Cardiac septum (tissue), 1 donor: ENCODE measurements at regions not wholly inside any gene's neighbourhood (a gene's known extent, or its start where the extent isn't known, plus 50 kb on each side); places are given as distances from the start of the nearest gene placed in this dataset.
"Not testable (repeated sequence)": the region's sequence is repeated elsewhere in the genome, so short reads cannot be mapped to it uniquely, and the experiment has no call there.

ENCODE experiments used
- DNase-seq: peaks from one replicate; pipeline ENCODE4 v3.0.0-alpha.2; 2020; ENCODE audit warnings: low spot score
- intact Hi-C: fragments of 100-400 bp; cut with DNase I; formaldehyde crosslinking; loops from one replicate; pipeline ENCODE4 v1.14.0; 2022
- donor health status: DM: no; HTN: no; CAD: no.

DNA sequence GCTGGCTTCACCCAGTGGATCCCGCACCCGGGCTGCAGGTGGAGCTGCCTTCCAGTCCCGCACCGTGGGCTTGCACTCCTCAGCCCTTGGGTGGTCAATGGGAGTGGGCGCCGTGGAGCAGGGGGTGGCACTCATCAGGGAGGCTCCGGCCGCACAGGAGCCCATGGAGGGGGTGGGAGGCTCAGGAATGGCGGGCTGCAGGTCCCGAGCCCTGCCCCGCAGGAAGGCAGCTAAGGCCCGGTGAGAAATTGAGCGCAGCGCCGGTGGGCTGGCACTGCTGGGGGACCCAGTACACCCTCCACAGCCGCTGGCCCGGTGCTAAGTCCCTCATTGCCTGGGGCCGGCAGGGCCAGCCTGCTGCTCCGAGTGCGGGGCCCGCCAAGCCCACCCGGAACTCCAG is 209.9 kb downstream of the UTRN start:
- DNase-seq, intact Hi-C loops: not testable (repeated sequence)

DNA sequence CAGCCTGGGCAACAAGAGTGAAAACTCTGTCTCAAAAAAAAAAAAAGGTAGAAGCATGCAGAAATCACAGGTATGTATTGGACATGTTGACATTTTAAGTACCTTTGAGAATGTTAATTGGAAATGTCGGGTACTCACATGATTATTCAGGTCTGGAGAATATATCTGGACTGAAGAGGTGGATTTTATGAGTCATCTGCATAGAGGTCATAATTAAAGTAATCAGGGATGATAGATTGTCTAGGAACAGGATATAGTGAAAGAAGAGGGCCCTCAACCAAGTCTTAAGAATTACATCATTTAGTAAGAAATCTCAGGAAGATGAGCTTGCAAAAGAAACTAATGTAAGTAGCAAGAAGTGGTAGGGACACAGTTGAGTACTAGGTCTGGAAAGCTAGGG is 212.5 kb downstream of the UTRN start:
- intact Hi-C loops = no loop called here
- DNase-seq = no peak

DNA sequence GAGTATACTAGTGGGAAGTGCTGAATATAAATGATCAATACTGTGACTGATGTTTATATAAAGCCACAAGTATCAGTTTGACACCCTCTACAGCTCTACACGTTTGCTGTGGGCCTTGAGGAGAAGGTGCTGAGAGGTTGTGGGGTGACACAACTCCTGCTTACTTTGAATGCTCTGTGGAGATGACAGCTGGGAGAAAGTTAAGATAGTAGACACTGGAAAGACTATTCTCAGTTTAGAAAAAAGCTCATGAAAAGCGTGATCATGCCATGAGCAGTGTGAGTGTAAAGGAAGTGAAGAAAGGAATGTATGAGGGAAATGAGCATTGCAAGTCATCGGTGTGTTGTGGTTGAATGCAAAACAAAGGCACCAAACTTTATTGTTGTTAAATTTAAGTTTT is 215.8 kb downstream of the UTRN start:
- intact Hi-C loops = no loop called here
- no peak for DNase-seq

DNA sequence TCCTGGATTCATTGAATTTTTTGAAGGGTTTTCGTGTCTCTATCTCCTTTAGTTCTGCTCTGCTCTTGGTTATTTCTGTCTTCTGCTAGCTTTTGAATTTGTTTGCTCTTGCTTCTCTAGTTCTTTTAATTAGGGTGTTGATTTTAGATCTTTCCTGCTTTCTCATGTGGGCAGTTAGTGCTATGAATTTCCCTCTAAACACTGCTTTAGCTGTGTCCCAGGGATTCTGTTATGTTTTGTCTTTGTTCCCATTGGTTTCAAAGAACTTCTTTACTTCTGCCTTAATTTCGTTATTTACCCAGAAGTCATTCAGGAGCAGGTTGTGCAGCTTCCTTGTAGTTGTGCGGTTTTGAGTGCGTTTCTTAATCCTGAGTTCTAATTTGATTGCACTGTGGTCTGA is 220.1 kb downstream of the UTRN start:
- intact Hi-C loops, DNase-seq: not testable (repeated sequence)

DNA sequence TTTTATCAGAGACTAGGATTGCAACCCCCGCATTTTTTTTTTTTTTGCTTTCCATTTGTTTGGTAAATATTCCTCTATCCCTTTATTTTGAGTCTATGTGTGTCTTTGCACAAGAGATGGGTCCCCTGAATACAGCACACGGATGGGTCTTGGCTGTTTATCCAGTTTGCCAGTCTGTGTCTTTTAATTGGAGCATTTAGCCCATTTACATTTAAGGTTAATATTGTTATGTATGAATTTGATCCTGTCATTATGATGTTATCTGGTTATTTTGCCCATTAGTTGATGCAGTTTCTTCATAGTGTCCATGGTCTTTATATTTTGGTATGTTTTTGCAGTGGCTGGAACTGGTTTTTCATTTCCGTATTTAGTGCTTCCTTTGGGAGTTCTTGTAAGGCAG is 220.9 kb downstream of the UTRN start:
- DNase-seq, intact Hi-C loops: not testable (repeated sequence)

DNA sequence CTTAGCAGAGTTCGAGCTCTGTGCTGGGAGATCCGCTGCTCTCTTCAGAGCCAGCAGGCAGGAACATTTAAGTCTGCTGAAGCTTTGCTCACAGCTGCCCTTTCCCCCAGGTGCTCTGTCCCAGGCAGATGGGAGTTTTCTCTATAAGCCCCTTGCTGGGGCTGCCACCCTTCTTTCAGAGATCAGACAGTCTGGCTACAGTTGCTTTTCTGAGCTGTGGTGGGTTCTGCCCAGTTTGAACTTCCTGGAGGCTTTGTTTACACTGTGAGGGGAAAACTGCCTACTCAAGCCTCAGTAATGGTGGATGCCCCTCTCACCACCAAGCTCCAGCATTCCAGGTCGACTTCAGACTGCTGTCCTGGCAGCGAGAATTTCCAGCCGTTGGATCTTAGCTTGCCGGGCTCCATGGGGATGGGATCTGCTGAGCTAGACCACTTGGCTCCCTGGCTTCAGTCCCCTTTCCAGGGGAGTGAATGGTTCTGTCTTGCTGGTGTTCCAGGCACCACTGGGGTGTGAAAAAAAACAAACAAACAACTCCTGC is 222.7 kb downstream of the UTRN start:
- intact Hi-C loops, DNase-seq: not testable (repeated sequence)

DNA sequence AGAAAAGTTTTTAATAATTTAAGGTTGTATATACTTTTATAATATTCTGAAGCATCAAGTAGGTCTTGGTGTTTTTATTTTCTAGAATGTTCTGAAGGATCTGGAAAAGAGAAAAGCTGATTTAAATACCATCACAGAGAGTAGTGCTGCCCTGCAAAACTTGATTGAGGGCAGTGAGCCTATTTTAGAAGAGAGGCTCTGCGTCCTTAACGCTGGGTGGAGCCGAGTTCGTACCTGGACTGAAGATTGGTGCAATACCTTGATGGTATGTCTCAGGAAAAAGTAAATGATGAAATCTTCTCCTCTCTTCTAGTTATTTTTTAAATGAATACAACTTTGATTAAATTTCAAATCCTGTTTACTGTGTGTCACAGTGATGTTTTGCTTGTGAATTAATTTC is 225.7 kb downstream of the UTRN start:
- intact Hi-C loops = no loop called here

DNA sequence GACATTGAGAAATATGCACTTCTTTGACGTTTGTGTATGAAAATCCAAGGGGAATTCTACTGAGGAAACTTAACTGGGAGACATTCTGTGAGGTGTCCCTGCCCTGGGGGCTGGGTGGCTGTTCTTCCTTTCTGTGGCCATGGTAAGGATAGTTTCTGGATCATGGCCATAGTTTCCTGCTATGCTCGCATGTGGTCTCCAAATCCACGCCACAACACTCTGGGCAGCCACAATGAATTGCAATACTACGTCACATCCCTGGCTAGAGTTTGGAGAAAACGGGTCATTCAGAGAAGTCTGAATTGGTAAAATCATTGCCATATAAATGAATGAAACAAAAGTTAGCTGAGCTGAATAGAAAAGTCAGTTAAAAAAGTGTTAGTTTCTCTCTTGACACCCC is 230.6 kb downstream of the UTRN start:
- intact Hi-C loops = no loop called here
- no peak for DNase-seq

More for the DNA sequence above, 225.7 kb downstream of the UTRN start:
- DNase-seq = no peak

DNA sequence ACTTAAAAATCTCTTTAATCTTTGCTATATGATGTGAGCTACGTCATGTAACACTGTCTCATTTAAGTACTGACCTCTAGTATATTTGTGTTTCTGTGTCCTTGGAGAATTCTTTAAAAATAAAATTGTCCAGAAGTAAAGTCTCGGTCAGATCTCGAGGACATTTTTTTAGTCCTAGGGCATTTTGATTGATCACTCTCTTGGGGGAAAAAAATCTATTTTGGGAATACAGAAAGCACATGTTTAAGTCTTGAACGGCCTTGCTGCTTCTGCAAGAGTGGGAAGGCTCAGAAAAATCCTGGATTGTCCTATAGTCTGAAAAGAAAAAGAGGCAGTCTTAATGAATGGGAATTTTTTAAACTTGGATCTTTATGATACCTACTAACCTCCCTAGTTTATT is 234.3 kb downstream of the UTRN start:
- DNase-seq = no peak
- intact Hi-C loops = no loop called here

DNA sequence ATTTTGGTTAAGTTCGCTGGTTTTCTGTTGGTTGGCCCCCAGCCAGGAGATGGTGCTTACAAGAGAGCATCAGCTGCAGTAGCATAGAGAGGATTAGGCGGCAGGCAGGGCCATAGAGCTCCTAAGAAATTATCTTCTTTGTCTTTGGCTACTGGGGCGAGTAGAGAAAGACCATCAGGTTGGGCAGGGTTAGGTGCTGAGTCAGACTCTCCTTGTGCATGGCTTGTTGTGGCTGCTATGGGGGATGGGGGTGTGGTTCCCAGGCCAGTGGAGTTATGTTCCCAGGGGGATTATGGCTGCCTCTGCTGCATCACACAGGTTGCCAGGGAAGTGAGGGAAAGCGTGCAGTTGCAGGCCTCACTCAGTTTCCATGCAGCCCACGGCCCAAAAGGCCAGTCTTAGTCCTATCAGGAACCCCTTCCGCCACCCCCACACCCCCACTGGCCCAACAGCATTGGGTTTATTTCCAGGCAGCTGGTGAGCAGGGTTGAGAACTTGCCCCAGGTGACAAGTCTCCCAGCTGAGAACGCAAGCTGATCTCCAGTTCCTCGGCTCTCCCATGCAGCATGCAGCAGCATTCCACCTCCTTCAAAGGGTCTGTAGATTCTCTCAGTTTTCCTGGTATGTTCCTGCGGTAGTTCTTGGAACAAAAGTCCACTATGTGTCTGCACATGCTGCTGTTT is 243.7 kb downstream of the UTRN start:
- no peak for DNase-seq

DNA sequence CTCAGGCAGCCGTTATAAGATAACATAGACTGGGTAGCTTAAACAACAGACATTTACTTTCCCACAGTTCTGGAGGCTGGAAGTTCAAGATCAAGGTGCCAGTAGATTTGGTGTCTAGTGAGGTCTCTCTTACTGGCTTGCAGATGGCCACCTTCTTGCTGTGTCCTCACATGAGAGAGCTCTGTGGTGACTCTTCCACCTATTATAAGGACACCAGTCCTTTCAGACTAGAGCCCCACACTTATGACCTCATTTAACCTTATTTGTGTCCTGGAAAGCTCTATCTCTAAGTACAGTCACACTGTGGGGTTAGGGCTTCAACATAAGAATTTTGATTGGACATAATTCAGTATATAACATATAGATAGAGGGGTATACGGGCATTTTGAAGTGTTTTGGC is 245.0 kb downstream of the UTRN start:
- no peak for DNase-seq
- intact Hi-C loops = no loop called here

More for the DNA sequence above, 243.7 kb downstream of the UTRN start:
- intact Hi-C loops = no loop called here

DNA sequence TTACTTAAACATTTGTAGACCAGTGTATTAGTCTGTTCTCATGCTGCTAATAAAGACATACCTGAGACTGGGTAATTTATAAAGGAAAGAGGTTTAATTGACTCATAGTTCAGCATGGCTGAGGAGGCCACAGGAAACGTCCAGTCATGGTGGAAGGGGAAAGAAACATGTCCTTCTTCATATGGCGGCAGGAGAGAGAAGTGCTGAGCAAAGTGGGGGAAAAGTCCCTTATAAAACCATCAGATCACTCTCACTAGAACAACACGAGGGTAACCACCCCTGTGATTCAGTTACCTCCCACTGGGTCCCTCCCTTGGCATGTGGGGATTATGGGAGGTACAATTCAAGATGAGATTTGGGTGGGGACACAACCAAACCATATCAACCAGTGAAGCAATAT is 247.1 kb downstream of the UTRN start:
- intact Hi-C loops = not testable (repeated sequence)

DNA sequence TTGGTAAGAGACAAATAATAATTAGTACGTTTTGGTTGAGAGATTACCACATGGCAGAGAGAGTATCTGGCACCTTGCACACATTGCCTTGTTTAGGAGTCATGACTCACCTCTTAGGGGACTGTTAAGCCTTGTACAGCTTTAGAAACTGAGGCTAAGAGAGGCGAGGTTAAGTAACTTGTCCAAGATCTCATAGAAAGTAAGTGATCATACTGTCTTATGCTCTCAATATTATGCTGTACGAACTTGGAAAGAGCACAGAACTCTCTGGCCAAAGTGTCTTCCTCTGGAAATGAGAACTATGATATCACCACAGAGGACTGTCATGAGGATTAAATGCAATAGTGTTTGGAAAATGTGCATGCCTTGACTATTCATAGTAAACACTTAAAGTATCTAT is 249.0 kb downstream of the UTRN start:
- intact Hi-C loops = no loop called here
- no peak for DNase-seq

More for the DNA sequence above, 247.1 kb downstream of the UTRN start:
- not testable (repeated sequence) for DNase-seq

DNA sequence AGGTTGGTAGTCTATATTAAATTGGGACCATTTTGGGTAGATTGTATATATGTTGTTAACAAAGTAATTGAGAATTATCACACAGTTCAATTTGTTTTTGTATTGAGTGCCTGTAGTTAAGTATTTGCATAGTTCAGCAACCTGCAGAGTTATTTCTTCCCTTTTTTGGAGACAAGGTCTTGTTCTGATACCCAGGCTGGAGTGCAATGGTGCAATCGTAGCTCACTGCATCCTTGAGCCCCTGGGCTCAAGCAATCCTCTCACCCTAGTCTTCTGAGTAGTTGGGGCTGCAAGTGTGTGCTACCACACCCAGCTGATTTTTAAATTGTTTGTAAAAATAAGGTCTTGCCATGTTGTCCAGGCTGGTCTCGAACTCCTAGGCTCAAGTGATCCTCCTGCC is 250.5 kb downstream of the UTRN start:
- intact Hi-C loops = no loop called here
- DNase-seq = no peak

DNA sequence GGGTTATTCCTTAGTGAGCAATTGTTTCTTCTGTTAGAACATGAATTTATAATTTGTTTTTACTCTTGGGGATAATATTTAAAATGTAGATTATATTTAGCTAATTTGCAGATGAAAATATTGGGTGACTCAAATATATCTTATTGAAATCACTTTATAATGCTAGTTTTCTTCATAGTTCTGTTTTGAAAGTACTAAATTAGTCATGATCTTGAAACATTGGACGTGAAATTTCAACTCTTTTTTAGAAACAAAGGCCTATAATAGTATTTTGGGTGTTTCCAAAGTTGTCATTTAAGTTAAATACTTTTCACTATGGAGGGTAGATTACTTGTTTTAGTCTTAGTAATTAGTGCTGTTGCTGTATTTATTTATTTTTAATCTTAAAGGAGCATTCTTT is 250.9 kb downstream of the UTRN start:
- intact Hi-C loops = no loop called here
- no peak for DNase-seq

DNA sequence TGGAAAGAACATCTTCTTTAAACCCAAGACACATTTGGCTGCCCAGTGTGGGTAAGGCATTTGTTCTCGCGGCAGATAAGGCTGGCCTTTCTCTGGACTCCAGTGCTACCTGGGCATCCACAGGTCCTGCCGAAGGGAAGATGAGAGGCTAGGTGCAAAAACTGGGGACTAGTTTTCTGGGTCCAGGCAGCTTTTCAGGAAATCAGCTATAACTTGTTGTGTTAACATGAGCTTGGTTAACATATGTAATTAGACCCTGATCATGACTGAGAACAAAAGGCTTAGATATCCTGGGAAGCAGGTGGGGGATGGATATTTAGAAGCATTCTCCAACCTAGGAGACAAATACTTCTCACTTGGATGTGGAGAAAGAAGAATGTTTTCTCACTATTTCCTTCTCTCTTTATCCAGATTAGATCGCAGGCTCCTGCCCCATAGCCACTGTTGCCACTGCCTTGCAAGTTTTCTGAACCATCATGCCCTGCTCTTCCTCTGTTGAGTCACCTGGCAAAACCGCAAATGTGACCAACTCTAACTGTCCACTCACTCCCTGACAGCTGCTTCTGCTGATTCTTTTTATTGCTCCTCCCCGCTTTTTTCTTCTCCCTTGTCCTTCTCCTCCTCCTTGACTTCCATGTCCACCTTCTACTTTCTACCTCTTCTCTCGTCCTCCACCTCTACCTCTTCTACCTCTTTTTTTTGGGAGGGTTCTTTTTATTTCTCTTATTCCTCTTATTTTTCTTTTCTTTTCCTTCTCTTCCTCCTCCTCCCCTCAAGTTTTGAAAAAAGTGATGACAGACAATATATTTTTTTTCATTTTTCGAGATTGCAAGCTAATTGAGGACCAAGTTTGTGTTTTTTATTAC is 258.1 kb downstream of the UTRN start:
- intact Hi-C loops = no loop called here
- no peak for DNase-seq

DNA sequence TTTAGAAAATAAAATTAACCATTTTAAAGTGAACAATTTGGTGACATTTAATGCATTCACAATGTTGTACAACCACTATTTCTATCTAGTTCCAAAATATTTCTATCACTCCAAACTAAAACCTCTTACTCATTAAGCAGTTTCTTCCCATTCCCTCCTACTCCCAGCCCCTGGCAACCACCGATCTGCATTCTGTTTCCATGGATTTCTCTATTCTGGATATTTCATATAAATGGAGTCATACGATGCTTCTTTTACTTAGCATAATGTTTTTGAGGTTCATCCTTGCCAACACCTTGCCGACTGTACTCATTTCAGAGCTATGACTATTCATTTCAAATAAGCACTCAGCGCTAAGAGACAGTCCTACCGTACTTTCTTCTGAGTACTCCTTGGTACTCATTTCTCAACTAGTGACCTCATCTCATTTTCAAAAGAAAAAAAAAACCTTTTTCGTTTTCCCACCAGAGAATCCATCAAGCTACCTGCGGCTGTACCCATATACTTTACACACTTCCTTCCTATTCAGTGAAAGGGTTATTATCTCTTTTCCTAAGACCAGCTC is 259.2 kb downstream of the UTRN start:
- intact Hi-C loops = no loop called here
- no peak for DNase-seq

DNA sequence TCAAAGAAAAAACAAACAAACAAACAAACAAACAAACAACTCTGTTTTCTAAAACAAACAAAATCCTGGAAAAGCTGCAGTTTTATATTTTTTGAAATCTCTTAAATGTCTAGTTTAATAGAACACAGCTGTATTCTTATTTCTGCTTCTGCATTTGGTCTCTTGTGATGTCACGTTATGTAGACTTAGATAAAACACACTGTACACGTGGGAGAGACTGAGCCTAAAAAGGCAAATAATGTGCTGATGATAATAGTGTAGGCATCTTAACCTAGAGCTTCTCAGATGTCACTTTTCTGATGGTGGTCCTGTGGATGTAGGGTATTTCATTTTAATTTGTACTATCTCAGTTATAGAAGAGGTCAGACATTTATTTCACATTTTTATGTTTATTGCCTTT is 261.7 kb downstream of the UTRN start:
- intact Hi-C loops = no loop called here
- DNase-seq = no peak

DNA sequence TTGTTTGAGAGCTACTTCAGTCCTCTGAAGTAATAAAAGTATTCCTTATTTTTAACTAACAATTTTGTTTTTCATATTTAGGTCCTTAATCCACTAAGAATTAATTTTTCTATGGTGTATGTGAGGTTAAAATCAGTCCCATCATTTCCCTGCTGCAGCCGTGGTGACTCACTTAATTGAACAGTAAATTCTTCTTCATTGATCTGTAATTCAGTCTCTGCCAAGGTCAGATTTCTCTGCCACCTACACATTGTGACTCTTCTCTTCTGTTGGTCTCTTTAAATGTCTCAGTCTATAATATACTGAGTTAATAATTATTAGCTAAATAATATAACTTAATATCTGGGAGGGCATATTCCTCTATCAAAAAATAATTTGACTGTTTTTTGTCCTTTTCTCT is 262.3 kb downstream of the UTRN start:
- no peak for DNase-seq
- intact Hi-C loops = no loop called here

DNA sequence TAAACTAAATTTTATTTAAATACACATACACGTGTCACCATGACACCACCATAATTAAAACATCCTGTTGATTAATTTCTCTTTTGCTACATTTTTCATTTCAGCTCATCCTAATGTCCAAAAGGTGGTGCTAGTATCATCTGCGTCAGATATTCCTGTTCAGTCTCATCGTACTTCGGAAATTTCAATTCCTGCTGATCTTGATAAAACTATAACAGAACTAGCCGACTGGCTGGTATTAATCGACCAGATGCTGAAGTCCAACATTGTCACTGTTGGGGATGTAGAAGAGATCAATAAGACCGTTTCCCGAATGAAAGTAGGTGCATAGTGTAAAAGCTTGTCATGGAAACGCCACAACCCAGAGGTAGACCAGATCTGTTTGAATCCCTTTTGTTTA is 263.4 kb downstream of the UTRN start:
- DNase-seq = no peak
- intact Hi-C loops = no loop called here
